ENCODE measurements at regions not wholly inside any gene's neighbourhood (a gene's known extent, or its start where the extent isn't known, plus 50 kb on each side); places are given as distances from the start of the nearest gene placed in this dataset.

- intact Hi-C loops (cut with DNase I) = no loop called here
- DNase-seq (ENCODE audit: low spot score) = no peak
Measured at GRCh38 chr14:22427771-22428231, 161.2 kb downstream of the DAD1 start.

DNA sequence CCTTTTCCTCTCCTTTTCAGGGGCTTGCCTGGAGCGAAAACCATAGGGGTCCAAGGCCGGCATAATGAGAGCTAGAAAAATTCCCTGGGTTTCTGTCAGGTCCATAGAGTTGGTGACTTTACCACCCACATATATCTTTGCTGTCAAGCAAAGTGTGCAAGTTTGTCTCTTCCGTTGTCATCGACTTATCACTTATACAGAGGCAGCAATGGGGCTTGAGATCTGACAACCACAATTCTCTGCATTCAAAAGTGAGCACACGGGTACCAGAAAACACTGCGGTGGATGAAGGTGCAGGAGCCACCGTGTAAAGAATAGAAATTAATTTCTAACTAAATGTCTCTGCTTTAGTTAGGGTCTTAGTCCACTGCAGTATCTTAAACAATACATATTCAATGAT lies 162.3 kb downstream of the DAD1 start:
- DNase-seq (ENCODE audit: low spot score) = no peak

GRCh38 chr14:22423958-22424357 lies 165.1 kb downstream of the DAD1 start:
- DNase-seq (ENCODE audit: low spot score) = no peak
- intact Hi-C loops (cut with DNase I) = no loop called here

More for the DNA sequence above, 162.3 kb downstream of the DAD1 start:
- intact Hi-C loops (cut with DNase I) = no loop called here

- intact Hi-C loops (cut with DNase I) = no loop called here
- DNase-seq (ENCODE audit: low spot score) = no peak
Measured at GRCh38 chr14:22422238-22422637, 166.8 kb downstream of the DAD1 start.

- DNase-seq (ENCODE audit: low spot score) = no peak
- intact Hi-C loops (cut with DNase I) = no loop called here
Measured at GRCh38 chr14:22420598-22421186, 168.3 kb downstream of the DAD1 start.

DNA sequence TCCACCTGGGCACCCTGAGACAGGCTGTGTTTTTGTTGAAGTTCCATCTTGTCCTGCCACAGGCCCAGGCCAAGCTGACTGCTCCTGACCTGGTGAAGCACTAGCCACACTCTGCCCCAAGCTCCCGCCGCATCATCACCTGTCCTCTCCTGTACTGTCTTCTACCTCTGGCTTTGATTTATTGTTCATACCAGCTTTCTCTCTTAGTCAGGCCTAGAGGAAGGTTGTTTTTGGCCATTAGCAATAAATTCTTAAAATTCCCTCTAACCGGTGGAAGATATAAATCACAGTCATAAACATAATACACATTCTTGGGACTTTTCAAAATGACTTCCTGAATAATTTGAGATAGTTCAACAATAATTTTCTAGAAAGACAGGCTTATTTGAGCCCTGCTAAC lies 169.4 kb downstream of the DAD1 start:
- intact Hi-C loops (cut with DNase I) = no loop called here
- DNase-seq (ENCODE audit: low spot score) = no peak

- no peak for DNase-seq (ENCODE audit: low spot score)
Measured at GRCh38 chr14:22418631-22419030, 170.4 kb downstream of the DAD1 start.

GRCh38 chr14:22417914-22418313 lies 171.1 kb downstream of the DAD1 start:
- intact Hi-C loops (cut with DNase I) = no loop called here

More at GRCh38 chr14:22418631-22419030, 170.4 kb downstream of the DAD1 start:
- intact Hi-C loops (cut with DNase I) = no loop called here

GRCh38 chr14:22416193-22416592 lies 172.8 kb downstream of the DAD1 start:
- DNase-seq (ENCODE audit: low spot score) = no peak
- intact Hi-C loops (cut with DNase I) = no loop called here

More at GRCh38 chr14:22417914-22418313, 171.1 kb downstream of the DAD1 start:
- no peak for DNase-seq (ENCODE audit: low spot score)

DNA sequence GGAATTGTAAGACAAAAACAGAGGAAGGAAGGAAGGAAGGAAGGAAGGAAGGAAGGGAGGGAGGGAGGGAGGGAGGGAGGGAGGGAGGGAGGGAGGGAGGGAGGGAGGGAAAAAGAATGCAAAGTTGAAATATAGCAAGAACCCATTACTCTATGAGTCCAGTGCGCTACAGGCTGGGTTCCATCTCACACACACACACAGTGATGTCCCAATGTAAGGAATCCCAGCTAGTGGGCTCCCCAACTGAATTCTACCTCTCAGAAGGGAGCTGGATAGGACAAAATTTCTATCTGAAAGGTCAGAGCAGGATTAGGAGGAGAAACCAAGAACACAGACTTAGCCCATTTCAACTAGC lies 173.4 kb downstream of the DAD1 start:
- DNase-seq (ENCODE audit: low spot score) = no peak
- intact Hi-C loops (cut with DNase I) = no loop called here

DNA sequence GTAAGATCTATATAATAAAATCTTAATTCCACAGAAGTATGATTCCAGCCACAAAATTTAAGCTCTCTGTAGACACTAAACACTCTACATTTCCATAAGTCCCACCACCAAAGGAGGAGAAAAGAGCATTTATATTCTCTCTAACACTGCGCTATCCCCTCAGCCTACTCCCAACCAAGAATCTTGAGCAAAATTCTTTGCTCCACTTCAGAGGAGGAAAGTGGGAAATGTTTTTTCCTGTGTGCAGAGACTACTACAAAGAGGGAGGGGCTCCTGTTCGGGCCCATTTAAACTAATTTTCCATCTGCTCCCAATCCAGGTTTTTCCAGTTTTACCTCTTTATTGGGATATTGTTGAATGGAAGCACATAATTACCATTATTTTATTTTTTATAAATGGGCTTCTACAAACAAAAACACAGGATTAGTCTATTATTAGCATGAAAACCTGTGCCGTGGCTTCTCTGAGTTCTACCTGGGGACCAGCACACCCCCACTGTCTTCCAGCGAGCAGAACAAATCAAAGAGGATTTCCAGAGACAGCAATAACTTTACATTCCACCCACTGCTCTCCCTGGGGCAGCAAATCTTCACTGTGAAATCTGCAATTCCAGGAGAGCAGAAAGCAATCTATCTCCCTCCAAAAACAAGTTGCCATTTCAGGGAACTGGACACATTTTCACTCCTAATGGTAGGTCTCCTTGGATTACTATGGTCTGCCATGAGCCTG lies 174.0 kb downstream of the DAD1 start:
- intact Hi-C loops (cut with DNase I) = no loop called here
- DNase-seq (ENCODE audit: low spot score) = no peak

DNA sequence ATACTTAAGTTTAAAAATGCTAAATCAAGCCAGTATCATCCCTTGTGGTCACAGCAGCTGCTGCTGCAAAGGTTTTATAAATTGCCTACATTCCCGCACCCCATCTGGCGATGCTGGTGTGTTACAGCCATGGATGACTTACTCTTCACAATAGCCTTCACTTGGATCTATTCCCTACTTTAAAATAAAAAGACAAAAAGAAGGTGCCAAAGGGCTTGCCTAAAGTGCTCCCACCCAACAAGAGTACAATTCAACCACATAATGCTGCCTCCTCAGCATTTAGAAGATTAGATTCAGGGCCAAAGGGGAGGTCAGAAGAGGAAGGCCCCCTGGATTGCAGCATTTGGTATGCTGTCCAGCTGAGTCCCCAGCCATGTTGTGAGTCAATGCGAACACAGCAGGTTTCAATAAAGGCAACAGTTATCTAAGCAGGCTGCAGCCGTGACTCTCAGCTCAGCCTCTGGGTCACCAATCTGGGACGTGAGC lies 176.1 kb downstream of the DAD1 start:
- DNase-seq (ENCODE audit: low spot score) = no peak
- intact Hi-C loops (cut with DNase I) = no loop called here

DNA sequence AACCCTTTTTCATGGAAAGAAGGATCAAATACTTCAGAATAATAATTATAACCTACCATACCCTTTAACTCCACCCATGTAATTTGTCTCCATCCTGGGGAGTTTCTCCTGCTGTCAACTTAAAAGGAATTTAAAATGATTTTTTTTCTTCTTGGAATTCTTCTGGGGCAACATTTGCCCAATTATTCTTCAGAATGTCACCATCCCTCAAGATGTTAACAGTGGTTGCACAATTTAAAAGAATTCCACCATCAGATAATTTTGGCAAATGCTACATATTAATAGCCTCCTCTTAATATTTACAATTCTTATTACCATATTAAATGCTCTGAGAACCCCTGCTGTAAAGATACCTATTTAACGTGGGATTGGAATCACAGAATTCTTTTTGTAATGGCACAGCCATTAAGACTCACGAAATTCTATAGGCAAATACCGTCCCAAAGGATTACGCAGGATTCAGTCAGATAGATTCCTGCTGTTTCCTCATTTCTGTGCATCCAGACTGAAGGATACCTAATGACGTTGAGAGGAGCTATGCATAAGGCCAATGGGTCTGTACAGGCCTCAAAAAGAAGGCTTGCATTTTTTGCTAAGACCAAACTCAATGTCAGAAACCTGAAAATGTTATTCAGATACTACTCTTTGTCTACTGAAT lies 177.5 kb downstream of the DAD1 start:
- no peak for DNase-seq (ENCODE audit: low spot score)
- intact Hi-C loops (cut with DNase I) = no loop called here

- intact Hi-C loops (cut with DNase I) = no loop called here
- DNase-seq (ENCODE audit: low spot score) = no peak
Measured at GRCh38 chr14:22410497-22410896, 178.5 kb downstream of the DAD1 start.

GRCh38 chr14:22409006-22409405 lies 180.0 kb downstream of the DAD1 start:
- intact Hi-C loops (cut with DNase I) = no loop called here
- no peak for DNase-seq (ENCODE audit: low spot score)

DNA sequence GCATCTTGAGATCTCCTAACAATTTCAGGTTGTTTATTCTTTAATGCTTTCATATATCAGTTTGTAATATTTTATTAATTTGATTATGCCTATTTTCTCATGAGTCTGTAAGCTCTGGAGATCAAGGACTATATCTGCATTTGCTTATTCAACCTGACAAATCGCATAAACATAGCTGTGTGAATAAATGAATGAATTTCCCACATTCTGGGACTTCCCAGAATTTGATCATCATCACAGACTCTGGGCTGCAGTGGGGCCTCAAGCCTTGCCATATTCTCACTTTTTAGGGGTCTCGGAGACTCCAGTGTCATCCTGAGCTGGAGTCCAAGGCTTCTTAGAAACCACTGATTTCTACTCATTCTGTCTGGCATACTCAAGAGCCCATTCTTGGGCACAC lies 180.5 kb downstream of the DAD1 start:
- intact Hi-C loops (cut with DNase I) = no loop called here
- DNase-seq (ENCODE audit: low spot score) = no peak

DNA sequence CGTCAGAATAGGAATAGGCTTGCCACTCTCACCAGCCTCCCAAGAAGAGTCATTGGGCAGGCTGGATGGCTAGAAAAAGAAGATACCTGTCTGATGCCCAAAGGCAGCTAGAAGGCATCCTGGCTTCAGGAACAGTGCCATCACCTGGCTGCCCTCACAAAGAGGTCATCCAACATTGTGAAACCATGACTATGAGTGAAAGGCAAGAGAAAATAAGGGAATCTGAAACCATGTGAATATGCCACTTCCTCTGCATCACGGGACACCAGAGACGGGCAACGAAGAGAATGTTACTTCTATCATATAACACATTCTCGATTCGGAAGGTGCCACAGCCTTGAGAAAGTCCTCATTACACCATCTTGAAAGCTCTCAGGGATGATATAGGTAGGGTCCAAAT lies 182.0 kb downstream of the DAD1 start:
- DNase-seq (ENCODE audit: low spot score) = no peak
- intact Hi-C loops (cut with DNase I) = no loop called here

DNA sequence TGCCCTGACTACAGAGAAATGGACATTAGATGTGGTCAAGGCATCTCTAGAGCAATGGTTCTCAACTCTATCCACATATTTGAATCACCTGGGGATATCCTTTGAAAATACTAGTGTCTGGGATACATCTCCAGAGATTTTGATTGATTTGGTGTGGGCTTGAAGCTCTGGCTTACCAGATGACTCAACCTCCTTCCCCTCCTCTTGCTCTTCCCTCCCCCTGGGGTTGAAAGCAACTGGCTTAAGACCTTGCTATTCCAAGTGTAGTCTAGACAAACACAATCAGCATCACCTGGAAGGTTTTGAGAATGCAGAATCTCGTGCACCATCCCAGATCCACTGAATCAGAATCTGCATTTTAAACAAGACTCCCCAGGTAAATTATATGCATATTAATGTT lies 183.8 kb downstream of the DAD1 start:
- intact Hi-C loops (cut with DNase I) = no loop called here
- no peak for DNase-seq (ENCODE audit: low spot score)

DNA sequence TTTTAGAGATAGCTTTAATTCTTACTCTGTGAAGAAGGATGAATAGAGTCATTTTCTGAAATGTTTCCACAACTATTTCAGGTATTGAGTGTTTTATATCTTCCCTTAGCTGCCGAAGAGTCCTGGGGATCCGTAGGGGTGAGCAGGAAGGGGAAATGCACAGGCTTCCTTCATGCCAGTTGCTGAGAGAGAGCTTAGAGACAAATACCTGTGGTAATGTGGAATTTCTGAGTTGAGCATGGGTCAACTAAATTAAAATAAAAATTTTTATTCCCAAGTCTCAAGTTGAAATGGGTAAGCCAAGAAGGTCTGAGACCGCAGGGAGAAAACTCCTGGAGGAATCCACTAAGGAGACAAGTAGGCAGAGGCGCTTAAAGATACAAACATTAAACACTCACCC lies 185.7 kb downstream of the DAD1 start:
- intact Hi-C loops (cut with DNase I) = no loop called here
- DNase-seq (ENCODE audit: low spot score) = no peak

GRCh38 chr14:22400655-22401259 lies 188.3 kb downstream of the DAD1 start:
- intact Hi-C loops (cut with DNase I) = no loop called here
- DNase-seq (ENCODE audit: low spot score) = no peak
